ENCODE measurements at regions not wholly inside any gene's neighbourhood (a gene's known extent, or its start where the extent isn't known, plus 50 kb on each side); places are given as distances from the start of the nearest gene placed in this dataset.

GRCh38 chr7:9504678-9505077, 1071.3 kb downstream of the NXPH1 start:
- TF ChIP-seq POLR2A (IDR thresholded peaks at IDR 0.05) (no peak), POLR2AphosphoS5 (IDR thresholded peaks at IDR 0.05) (no peak), EP300 (IDR thresholded peaks at IDR 0.05) (no peak)
- TF ChIP-seq, protein P1, sequence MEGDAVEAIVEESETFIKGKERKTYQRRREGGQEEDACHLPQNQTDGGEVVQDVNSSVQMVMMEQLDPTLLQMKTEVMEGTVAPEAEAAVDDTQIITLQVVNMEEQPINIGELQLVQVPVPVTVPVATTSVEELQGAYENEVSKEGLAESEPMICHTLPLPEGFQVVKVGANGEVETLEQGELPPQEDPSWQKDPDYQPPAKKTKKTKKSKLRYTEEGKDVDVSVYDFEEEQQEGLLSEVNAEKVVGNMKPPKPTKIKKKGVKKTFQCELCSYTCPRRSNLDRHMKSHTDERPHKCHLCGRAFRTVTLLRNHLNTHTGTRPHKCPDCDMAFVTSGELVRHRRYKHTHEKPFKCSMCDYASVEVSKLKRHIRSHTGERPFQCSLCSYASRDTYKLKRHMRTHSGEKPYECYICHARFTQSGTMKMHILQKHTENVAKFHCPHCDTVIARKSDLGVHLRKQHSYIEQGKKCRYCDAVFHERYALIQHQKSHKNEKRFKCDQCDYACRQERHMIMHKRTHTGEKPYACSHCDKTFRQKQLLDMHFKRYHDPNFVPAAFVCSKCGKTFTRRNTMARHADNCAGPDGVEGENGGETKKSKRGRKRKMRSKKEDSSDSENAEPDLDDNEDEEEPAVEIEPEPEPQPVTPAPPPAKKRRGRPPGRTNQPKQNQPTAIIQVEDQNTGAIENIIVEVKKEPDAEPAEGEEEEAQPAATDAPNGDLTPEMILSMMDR (IDR thresholded peaks at IDR 0.05): no peak
